ENCODE measurements at regions not wholly inside any gene's neighbourhood (a gene's known extent, or its start where the extent isn't known, plus 50 kb on each side); places are given as distances from the start of the nearest gene placed in this dataset.

DNA sequence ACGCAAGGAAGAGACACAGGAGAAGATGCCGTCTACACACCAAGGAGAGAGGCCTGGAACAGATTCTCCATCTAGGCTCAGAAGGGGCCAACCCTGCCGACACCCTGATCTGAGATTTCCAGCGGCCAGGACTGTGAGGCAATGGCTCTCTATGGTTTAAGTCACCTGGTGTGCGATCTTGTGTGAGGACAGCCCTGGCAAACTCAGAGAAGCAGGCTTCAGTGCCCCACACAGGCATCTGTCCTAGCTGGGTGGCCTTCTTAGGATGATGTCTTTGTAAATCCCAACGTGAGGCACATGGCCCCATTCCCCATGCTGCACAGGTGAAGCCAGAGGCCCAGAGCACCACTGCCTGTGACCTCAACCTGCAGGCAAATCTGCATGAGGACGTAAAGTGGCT, 87.6 kb upstream of the FRMD1 start:
- no peak overlapping the region for H3K4me3 ChIP-seq (ENCODE audit: low read depth, low read length)
- DNase-seq (ENCODE audit: low read depth), result no peak
- no peak for TF ChIP-seq CTCF (conservative IDR thresholded peaks at IDR 0.05; ENCODE audit: low read depth, low read length)

DNA sequence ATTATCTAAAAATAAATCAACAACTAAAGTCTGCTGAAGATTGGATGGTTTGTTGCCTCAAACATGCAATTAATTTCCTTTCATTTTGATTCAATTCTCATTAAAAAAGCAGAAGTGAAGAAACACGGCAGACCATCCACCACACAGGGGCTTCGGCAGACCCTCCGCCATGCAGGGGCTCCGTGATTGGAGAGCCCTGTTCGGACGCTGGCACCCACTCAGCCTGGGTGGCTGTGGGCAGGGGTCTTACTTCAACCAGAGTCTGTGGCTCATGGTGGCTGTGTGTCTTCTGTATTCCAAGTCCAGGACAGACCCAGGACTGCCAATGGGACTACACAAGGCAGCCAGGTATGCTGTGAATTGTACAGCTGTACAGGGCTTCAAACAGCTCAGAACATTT, 86.9 kb upstream of the FRMD1 start:
- TF ChIP-seq CTCF (conservative IDR thresholded peaks at IDR 0.05; ENCODE audit: low read depth, low read length), result no peak
- no peak overlapping the region for H3K4me3 ChIP-seq (ENCODE audit: low read depth, low read length)
- DNase-seq (ENCODE audit: low read depth), result no peak

- DNase-seq (ENCODE audit: low read depth), result no peak
- no peak overlapping the region for H3K4me3 ChIP-seq (ENCODE audit: low read depth, low read length)
- TF ChIP-seq CTCF (conservative IDR thresholded peaks at IDR 0.05; ENCODE audit: low read depth, low read length), result no peak
These were observed 86.4 kb upstream of the FRMD1 start for GRCh38 chr6:168165373-168165772.

DNA sequence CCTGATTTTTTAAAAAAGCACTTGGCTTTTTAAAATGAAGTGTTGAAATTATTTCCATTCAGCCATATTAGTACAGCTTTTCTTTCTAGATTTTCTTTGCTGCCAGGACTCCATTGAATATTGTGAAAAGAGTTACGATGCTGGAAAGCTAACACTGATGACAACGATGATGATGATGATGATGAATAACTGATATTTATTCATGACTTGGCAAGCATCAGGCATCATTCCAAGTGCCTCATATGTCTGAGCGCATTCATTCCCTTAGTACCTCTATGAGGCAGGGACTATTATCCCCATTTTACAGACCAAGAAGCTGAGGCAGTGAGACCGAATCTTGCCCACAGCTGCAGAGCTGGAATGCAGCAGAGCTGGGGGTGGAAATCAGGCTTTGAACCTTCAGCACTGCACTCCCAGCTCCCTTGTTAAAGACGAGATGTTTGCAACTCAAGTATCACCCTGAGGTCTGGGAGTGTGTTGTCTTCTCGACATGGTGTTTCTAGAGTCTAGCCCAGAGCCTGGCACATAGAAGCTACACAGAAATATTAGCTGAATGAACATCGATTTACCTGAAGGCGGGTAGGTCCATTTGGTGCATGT, 85.5 kb upstream of the FRMD1 start:
- no peak for TF ChIP-seq CTCF (conservative IDR thresholded peaks at IDR 0.05; ENCODE audit: low read depth, low read length)
- no peak for DNase-seq (ENCODE audit: low read depth)
- H3K4me3 ChIP-seq (ENCODE audit: low read depth, low read length), result no peak overlapping the region

DNA sequence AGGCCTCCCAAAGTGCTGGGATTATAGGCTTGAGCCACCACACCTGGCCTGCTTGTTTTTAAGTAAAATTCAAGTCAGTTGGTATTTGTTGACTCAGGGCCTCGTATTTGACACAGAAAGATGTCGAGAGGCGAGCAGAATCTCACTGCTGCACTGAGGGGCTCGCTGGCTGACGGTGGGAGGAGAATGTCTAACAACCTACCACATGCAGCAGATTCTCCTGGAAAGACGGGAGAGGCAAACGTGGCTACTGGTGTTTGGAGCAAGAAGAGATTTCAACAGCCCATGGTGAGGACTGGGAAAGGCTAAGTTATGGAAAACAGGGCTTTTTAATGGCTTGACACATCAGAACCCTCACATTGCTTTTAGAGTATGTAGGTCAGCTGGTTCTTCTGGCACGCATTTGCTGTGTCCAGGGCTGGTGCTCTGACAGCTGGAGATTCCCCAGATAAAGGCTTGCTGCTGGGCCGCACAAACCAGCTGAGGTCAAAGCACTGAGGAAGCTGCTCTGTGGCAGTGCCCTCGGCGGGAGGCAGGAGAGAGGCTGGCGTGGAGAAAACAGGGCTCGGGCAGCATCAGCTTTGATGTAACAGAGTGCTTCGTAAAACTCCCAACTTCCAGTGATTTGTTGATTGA, 84.2 kb upstream of the FRMD1 start:
- TF ChIP-seq CTCF (conservative IDR thresholded peaks at IDR 0.05; ENCODE audit: low read depth, low read length), result no peak
- H3K4me3 ChIP-seq (ENCODE audit: low read depth, low read length), result no peak overlapping the region
- no peak for DNase-seq (ENCODE audit: low read depth)

- TF ChIP-seq CTCF (conservative IDR thresholded peaks at IDR 0.05; ENCODE audit: low read depth, low read length), result no peak
- no peak for DNase-seq (ENCODE audit: low read depth)
- H3K4me3 ChIP-seq (ENCODE audit: low read depth, low read length), result no peak overlapping the region
These were observed 83.4 kb upstream of the FRMD1 start for GRCh38 chr6:168162366-168162765.

DNA sequence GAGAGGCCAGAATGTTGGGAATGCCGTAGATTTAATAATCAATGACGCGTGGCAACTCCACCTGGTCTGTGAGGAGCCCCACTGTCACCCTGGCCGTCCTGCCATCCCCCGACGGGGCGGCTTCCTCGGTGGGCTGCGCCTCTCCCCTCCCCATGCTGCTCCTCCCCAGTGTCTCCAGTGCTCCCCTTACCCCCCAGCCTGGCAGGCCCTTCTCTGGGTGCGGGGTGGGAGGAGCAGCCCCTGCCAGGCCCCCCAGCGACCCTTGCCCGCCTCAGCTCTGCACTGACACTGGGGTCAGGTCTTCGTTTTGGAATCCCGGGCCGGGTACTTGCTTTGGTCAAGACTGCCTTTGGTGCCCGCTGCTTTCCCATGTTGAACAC, 82.3 kb upstream of the FRMD1 start:
- no peak for TF ChIP-seq CTCF (conservative IDR thresholded peaks at IDR 0.05; ENCODE audit: low read depth, low read length)
- no peak for DNase-seq (ENCODE audit: low read depth)
- no peak overlapping the region for H3K4me3 ChIP-seq (ENCODE audit: low read depth, low read length)
